ENCODE measurements at regions not wholly inside any gene's neighbourhood (a gene's known extent, or its start where the extent isn't known, plus 50 kb on each side); places are given as distances from the start of the nearest gene placed in this dataset.

GRCh38 chr5:35335752-35336151 is 105.5 kb upstream of the PRLR start:
- Mint-ChIP-seq H3K9me3 (peaks cover 5% of the 10 kb centered on the region), H3K4me1 (peaks cover 11% of the 10 kb centered on the region), H3K27ac (no peak overlapping the region), H3K4me3 (no peak overlapping the region), H3K36me3 (peaks cover 2% of the 10 kb centered on the region), H3K27me3 (ENCODE audit: low read depth) (no peaks in the 10 kb centered on the region)
- no peak for TF ChIP-seq CTCF (IDR thresholded peaks at IDR 0.05; ENCODE audit: unreplicated experiment)
- DNase-seq (ENCODE audit: low spot score in 2 of 2, unreplicated experiment in 2 of 2): no peak

- no peak overlapping the region for H3K27ac Mint-ChIP-seq
- peaks cover under 1% of the 10 kb centered on the region for H3K36me3 Mint-ChIP-seq
- H3K4me1 Mint-ChIP-seq: peaks cover 7% of the 10 kb centered on the region
- no peak for DNase-seq (ENCODE audit: low spot score in 2 of 2, unreplicated experiment in 2 of 2)
- TF ChIP-seq CTCF (IDR thresholded peaks at IDR 0.05; ENCODE audit: unreplicated experiment): no peak
- H3K27me3 Mint-ChIP-seq (ENCODE audit: low read depth): no peaks in the 10 kb centered on the region
- peaks cover 6% of the 10 kb centered on the region for H3K9me3 Mint-ChIP-seq
- H3K4me3 Mint-ChIP-seq: no peak overlapping the region
These were observed 103.1 kb upstream of the PRLR start for GRCh38 chr5:35333366-35333765.

GRCh38 chr5:35331956-35332950 is 102.0 kb upstream of the PRLR start:
- no peak for DNase-seq (ENCODE audit: low spot score in 2 of 2, unreplicated experiment in 2 of 2)
- H3K27me3 Mint-ChIP-seq (ENCODE audit: low read depth): no peaks in the 10 kb centered on the region
- peaks cover 16% of the 10 kb centered on the region for H3K9me3 Mint-ChIP-seq

GRCh38 chr5:35325836-35326235 is 95.5 kb upstream of the PRLR start:
- H3K36me3 Mint-ChIP-seq: no peaks in the 10 kb centered on the region
- no peaks in the 10 kb centered on the region for H3K27me3 Mint-ChIP-seq (ENCODE audit: low read depth)
- no peak overlapping the region for H3K4me3 Mint-ChIP-seq
- no peak for TF ChIP-seq CTCF (IDR thresholded peaks at IDR 0.05; ENCODE audit: unreplicated experiment)
- peaks cover 26% of the 10 kb centered on the region for H3K9me3 Mint-ChIP-seq
- DNase-seq (ENCODE audit: low spot score in 2 of 2, unreplicated experiment in 2 of 2): no peak
- peaks cover 2% of the 10 kb centered on the region for H3K4me1 Mint-ChIP-seq
- no peak overlapping the region for H3K27ac Mint-ChIP-seq

More at GRCh38 chr5:35331956-35332950, 102.0 kb upstream of the PRLR start:
- no peak for TF ChIP-seq CTCF (IDR thresholded peaks at IDR 0.05; ENCODE audit: unreplicated experiment)
- H3K27ac Mint-ChIP-seq: no peak overlapping the region
- H3K4me3 Mint-ChIP-seq: no peak overlapping the region
- H3K36me3 Mint-ChIP-seq: no peaks in the 10 kb centered on the region
- no peaks in the 10 kb centered on the region for H3K4me1 Mint-ChIP-seq

- H3K4me1 Mint-ChIP-seq: peaks cover 11% of the 10 kb centered on the region
- no peaks in the 10 kb centered on the region for H3K27me3 Mint-ChIP-seq (ENCODE audit: low read depth)
- no peak for TF ChIP-seq CTCF (IDR thresholded peaks at IDR 0.05; ENCODE audit: unreplicated experiment)
- H3K9me3 Mint-ChIP-seq: peaks cover 26% of the 10 kb centered on the region
- H3K4me3 Mint-ChIP-seq: no peak overlapping the region
- no peaks in the 10 kb centered on the region for H3K36me3 Mint-ChIP-seq
- DNase-seq (ENCODE audit: low spot score in 2 of 2, unreplicated experiment in 2 of 2): no peak
- H3K27ac Mint-ChIP-seq: no peak overlapping the region
These were observed 94.4 kb upstream of the PRLR start for GRCh38 chr5:35324679-35325078.
